ENCODE measurements at regions not wholly inside any gene's neighbourhood (a gene's known extent, or its start where the extent isn't known, plus 50 kb on each side); places are given as distances from the start of the nearest gene placed in this dataset.

GRCh38 chr5:123827811-123828210 is 315.8 kb downstream of the CSNK1G3 start:
- no peak for DNase-seq

DNA sequence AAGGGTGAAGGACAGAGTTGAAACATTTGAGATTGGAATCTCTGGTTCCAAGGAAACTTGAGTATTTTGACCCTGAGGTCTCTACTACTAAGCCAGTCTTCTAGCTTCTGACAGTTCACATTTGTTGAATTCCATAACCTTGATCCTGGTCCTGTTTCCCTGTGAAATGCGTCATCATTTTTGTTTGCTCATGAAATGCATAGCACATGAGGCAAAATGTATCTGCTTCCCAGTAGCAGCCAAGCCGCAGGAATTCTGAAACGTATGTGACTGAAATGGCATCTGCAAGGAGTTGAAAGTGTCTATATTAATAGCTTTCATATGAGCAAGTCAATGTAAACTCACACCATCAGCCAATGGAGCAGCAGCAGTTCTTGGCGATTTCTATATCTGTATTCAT is 307.9 kb downstream of the CSNK1G3 start:
- no peak for DNase-seq

DNA sequence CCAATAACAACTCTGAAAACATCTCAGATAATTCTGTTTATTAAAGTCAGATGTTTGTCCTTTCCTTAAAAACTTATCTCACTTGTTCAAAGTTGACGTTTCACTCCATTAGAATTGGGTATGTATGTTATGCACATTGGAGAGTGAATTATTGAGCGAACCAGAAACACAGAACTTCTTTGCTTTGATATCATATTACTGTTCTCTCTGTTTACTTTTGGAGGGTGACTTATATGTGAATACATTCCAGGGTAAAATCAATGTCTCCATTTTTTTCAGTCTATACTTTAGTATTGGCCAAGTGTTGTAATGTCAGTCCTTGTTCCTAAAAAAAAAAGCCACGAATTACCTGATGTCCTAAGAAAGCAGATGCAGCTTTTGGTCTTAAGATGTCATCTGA is 307.4 kb downstream of the CSNK1G3 start:
- no peak for DNase-seq

DNA sequence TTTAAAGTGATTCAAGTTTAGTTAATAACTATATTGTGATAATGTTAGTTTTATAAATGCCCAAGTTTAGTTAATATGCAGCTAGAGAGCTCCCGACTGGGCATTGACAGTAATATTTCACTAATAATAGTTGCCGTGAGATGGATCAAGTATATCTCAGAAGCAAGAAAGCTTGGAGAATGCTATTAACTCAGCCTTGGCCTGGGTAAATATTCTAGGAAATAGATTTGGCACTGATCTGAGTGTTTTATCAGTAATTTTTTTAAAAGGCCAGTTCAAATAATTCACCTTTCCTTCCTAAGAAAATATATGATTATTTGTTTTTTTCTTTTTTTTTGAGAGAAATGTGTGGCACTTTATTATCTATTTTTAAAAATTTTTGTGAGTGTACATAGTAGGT is 305.3 kb downstream of the CSNK1G3 start:
- DNase-seq, result no peak

GRCh38 chr5:123814801-123815470 is 303.0 kb downstream of the CSNK1G3 start:
- no peak for DNase-seq

DNA sequence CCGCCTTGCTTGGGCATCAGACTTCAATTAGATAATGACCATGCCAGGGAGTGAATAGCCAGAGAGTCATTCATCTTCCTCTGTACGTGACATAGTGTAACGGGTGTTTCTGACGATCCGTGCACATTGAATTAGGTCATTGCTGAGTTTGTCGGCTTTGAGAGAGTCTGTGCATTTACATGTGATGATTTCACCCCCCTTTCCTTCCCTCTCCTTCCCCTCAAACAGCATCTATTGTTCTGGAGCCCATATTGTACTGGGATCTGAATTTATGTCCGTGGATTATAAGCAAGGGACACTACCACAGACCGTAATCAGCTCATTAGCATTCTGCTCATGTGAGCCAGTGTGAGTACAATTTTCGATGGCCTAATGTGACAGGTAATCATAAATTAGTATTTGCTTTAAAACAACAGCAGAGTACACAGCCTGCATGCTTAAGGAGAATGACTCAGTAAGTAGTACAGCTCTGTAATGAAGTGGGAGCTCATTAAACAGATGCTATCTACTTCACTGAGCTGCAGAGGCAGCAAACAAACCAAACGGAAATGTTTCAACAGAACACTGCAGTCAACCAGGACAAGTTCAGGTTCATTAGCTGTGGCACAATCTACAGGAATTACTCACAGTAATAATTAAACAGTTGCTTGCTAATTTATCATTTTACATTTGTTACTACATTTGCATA is 302.1 kb downstream of the CSNK1G3 start:
- DNase-seq, result peak; percentile 30

DNA sequence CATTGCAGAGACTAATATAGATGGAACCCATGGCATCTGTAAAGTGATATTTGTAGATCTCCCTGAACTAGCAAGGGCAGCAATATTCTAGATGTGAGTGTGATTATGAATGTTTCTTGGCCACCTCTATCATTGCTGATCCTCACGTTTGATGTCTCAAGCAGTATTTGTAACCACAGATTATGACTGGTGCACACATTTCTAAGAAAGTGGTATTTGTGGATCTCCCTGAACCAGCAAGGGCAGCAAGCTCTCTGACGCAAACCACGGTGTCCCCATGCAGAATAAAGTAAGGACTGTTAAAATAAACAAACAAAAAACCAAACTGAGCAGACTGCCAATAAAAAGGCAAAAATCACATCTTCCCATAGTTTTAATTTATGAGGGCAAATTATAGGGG is 301.3 kb downstream of the CSNK1G3 start:
- DNase-seq, result no peak

DNA sequence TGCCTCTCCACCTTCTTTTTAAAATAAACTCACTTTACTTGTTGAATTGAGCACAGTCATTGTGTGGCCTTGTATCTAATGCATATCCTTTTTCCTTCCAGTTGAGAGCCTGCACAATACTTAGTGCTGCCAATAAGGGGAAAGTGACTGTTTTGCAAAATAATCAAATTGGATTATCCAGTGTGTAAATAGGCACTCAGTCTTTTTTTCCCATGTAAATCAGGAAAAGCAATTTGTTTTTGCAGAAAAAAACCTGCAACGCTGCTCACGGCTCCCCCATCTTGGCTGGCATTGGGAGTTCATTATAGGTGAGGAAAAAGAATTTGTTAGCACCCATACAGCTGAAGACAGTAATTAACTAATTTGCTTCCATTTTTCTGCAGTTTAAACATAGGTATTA is 299.9 kb downstream of the CSNK1G3 start:
- DNase-seq, result no peak

DNA sequence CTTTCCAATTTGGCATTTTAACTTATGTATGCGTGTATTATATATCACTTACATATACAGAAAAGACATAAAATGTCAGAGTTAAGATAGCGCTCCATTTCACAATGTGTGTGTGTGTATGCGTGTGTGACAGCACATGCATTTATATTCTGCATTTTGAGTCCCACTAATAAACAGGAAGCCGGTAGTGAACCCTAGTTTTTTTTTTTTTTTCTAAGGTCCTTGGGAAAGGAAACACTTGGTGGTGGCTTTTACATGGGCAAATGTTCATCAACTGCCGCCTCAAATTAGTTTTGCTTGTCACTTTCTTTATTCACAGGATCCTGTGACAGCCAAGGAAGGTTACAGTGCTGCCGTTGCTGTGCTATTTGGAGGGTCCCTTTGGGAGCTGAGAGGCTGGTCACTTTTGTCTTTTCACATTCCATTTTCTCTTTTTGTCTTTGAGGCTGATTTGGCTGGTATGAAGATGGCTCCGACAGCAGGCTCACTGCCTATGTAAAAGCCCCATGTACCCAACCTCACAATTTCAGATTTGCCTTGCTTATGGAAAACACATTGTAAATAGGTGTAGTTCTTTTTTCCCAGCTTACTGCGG is 298.9 kb downstream of the CSNK1G3 start:
- no peak for DNase-seq

DNA sequence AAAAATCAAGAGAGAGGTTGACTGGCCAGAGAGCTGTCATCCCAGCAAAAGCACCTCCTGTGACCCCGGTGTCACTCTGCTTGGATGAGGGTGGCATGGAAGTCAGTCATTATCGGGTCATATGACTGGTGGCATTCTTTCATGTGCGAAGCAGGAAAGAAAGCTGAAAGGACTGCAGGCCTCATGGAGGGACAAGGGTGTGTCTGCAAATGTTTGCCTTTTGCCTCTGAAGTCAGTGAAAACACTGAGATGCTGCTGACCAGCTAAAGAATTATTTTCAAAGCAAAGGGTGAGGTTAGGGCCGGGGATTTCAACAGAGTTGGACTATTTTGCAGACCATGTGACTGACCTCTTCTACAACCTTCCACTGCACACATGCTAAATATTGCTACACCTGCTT is 298.3 kb downstream of the CSNK1G3 start:
- DNase-seq, result no peak

GRCh38 chr5:123809594-123810221 is 297.7 kb downstream of the CSNK1G3 start:
- no peak for DNase-seq

DNA sequence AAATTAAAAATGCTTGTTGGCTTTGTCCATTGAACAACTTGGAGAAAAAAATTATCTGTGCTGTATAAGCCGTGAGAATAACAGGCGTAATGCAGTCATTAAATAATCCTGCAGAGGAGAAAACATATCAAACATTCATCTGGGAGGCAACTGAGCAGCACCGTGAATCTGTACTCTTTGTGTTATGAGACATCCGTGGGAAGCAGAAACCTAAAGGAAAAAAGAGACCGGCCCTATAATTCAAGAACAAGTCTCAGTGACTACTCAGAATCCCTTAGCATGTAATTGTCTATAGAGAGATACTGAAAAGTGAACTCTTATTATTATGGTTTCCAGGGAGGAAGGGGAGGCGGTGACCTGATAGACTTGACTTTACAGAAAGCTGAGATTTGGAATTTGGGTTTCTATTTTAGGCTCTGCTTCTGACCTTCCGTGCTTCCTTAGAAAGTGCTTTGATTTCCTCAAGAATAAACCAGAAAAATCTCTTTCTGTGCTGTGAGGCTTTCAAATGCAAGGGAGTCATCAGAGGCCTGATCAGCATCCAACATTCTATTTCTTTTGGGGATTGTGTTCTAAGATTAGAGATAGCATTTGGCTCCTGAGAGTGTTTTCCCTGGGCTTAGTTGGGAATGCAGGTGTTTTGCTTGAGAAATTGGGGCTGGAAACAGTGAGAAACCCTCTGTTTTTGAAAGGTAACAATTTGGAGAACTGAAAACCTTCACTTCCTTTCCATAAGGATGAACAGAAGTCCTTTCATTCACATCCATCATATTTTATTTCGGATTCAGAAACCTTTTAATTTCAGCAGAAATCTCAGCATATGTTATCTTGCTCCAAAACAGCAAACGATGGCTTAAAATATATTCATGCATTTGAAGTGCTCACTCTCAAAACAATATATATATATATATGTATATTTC is 296.7 kb downstream of the CSNK1G3 start:
- DNase-seq, result no peak

DNA sequence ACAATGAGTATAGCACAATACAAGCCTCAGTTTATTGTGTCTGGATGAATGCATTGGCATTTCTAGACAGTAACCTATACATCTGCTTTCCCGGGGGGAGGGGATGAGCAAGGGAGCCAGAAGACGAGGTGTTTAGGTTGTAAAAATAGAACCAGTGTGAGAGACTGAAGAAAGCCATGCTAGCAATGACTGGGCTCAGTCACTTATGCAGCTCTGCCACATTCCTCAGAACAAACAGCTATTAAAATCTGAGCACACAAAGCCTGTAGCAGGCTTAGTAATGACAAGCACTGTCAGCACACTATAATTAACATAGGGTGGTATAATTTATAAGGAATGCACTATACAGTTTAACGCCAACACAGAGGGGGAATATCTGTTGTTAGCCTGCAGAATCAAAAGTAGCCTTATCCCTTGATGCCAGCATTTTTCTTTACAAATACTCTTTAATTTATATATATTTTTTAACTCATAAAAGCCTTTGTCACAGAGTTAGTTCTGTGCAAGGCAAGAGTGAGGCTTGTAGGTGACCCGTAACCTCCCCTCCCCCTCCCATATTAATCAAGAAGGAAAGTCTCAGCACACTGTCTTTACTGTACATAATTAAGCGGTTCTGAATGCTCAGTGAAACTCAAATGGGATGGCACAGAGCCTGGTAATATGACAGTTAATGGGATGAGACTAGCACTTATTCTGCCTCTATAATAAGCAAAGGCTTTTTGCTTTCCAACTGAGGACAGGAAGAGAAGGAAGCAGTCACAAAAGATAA is 295.4 kb downstream of the CSNK1G3 start:
- no peak for DNase-seq

- DNase-seq, result no peak
Observed at GRCh38 chr5:123806644-123807043, 294.7 kb downstream of the CSNK1G3 start.

GRCh38 chr5:123805300-123805699 is 293.3 kb downstream of the CSNK1G3 start:
- DNase-seq, result no peak

DNA sequence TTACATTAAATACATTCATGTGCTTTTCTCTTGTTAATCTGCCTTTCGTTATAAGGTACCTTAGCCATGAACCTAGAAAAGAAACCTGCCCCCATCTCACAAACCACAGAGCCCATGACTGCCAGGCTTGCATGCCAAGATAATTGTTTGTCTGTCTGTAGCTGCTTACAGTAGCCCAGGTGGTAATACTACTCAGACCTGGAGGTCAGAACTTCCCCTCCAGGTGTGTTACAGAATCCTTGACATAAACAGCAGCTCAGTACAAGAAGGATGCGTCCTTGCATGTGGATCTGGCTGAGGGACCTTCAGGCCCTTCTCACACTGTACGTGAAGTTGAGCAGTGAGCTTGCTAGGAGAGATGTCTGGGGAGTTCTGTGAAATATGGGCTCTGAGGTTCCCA is 291.4 kb downstream of the CSNK1G3 start:
- DNase-seq, result no peak

DNA sequence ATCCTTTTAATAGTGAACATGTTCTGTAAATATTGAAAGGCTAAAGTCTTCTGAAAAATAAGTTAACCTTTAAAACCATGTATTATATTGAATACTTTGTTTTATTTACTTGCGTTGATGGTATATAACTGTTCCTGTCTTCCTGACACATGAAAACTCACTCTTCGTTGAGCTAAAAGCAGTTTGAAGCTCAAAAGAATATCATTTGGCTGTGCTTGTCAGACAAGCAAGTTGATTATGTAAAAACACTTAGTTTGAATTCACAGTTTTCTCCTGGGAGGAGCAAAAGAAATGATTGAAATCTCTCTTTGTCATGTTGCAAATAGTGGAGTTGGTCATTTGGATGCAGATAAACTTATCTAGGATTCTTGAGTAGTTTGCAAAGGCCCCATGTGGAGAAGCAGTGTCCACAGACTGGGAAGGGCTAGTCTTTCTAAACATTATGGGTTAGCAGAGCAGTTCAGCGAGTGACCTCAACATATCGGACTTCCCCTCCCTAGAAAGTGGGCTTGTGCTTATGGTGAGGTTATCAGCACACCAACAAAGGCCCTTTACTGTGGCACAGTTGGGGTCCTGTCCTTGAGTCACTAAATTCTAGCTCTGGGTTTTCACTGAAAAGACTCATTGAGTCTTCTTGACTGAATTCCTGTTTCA is 290.4 kb downstream of the CSNK1G3 start:
- no peak for DNase-seq

GRCh38 chr5:123800640-123801039 is 288.7 kb downstream of the CSNK1G3 start:
- DNase-seq, result no peak

- no peak for DNase-seq
Observed at GRCh38 chr5:123795688-123796087, 283.7 kb downstream of the CSNK1G3 start.

DNA sequence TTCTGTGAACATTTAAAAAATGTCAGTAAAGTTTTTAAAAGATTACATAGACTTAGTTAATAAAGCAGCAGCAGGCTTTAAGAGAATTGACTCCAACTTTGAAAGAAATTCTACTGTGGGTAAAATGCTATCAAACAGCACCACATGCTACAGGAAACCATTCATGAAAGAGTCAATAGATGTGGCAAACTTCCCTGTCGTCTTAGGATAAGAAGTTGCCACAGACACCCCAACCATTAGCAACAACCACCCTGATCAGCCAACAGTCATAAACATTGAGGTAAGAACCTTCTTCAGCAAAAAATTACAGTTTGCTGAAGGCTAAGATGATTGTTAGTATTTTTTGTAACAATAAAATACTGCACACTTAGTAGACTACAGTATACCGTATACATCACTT is 278.2 kb downstream of the CSNK1G3 start:
- DNase-seq, result no peak

- no peak for DNase-seq
Observed at GRCh38 chr5:123787635-123788034, 275.7 kb downstream of the CSNK1G3 start.

DNA sequence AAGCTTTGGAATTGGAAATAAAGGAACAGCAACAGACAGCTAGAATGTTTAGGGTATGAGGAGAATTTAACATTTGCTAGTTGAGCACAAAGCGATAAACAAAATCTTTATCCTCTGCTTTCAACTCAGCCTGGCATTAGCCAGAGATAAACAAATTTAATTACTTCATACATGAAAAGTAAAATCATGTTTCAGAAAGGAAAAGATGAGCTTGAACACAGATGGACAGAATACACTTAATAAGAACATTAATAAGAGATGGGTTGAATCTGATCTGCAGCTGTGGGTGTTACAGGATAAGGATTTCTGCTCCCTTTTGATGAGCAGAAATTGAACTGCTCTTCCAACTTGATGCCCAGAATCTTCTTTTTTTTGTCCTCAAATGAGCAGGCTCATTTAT is 275.2 kb downstream of the CSNK1G3 start:
- DNase-seq, result no peak
